GM19324 (cell line): ENCODE measurements at regions not wholly inside any gene's neighbourhood (a gene's known extent, or its start where the extent isn't known, plus 50 kb on each side); places are given as distances from the start of the nearest gene placed in this dataset.
"Not testable (repeated sequence)": the region's sequence is repeated elsewhere in the genome, so short reads cannot be mapped to it uniquely, and the experiment has no call there.

Experiments
- ATAC-seq: cut with Tn5 transposase; IDR thresholded peaks from one replicate; pipeline ENCODE4 v1.9.1; 2021; ENCODE audit warnings: mild to moderate bottlenecking, moderate library complexity; ENCODE audit not compliant: unreplicated experiment, low FRiP score

DNA sequence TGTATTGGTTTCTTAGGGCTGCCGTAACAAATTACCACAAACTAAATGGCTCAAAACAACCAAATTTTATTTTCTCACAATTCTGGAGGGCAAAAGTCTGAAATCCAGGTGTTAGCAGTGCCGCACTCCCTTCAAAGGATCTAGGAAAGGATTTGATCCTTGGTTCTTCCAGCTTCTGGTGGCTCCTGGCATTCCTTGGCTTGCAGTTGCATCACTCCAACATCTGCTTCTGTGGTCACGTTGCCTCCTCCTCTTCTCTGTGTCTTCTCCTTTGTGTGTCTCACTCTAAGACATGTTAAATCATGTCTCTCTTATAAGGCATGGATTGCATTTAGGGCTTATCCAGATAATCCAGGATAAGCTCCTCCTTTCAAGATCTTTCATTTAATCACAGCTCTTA is 262.2 kb downstream of the MEX3B start:
- no peak for ATAC-seq

DNA sequence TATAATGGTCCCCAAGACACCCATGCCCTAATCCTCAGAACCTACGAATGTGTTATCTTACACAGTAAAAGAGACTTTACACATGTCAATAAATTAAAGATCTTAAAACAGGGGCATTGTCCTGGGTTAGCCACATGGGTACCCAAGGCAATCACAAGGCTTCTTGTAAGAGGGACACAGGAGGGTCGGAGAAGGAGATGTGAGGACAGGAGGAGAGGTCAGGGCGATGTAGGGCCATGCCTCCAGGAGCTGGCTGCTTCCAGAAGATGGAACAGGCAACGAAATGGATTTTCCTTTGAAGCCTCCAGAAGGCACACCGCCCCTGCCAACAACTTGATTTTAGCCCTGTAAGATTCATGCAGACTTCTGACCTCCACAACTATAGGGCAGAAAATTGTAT is 262.7 kb downstream of the MEX3B start:
- no peak for ATAC-seq

DNA sequence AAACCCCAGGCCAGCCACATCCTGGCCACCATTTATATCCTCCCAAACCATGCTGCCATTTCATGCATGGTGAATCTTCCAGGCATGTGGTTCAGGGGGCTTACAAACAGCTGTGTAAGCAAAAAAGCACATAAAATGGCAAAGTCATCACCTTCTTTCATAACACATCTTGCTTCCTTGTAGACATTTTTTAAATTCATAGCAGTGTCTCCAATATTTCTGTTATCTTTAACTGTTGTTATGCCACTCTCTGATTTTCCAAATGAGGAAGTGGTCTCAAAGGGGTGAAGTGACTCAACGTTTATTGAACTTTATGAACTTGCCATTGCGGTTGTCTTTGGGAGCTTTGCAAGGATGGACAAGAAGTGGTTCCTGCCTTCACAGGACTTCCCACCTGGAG is 264.4 kb downstream of the MEX3B start:
- ATAC-seq, result no peak

DNA sequence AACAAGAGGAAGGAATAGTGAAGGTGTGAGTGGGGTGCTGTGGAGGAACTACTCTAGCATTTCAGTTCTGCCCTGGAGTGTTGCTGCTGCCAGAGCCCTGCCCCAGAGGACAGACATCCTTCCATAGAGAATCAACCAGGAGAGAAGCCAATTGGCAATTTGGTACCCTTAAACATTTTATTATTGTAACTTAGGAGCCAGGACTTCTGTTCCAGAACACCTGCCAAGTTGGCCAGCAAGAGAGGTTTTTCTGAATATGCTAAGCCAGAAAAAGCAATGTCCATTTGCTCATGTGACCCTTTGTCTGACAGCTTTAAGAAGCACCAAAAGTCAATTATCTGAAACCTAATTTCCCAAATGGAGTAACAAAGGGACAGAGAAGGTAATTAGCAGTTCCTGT is 264.9 kb downstream of the MEX3B start:
- ATAC-seq, result no peak

DNA sequence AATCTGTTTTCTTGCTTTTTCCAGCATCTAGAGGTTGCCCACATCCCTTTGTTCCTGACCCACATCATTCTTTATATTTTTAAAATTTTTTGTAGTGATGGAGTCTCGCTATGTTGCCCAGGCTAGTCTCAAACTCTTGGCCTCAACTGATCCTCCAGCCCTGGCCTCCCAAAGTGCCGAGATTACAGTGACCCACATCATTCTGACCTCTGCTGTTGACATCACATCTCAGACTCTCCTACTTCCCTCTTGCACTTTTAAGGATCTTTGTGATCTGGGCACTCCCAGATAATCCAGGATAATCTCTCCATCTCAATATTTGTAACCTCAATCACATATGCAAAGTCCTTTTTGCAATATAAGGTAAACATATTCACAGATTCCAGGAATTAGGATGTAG is 266.6 kb downstream of the MEX3B start:
- no peak for ATAC-seq

DNA sequence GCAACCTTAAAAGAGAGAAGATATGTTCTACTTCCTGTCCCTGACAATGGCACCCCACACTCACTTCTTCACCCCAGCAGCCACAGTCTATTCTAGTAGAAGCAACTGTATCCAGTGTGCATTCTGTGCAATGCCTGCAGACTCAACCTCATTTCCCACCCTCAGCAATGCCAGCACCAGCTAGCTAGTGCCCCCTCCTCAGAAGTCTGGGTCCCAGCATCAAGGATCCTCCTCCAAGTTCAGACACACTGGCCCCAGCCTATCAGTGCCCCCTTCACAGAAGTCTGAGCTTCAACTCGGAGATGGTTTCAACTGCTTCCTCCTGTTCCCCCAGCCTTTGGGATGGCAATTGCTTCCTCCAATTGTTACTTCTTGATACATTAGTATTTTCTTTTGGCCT is 268.3 kb downstream of the MEX3B start:
- ATAC-seq, result no peak

DNA sequence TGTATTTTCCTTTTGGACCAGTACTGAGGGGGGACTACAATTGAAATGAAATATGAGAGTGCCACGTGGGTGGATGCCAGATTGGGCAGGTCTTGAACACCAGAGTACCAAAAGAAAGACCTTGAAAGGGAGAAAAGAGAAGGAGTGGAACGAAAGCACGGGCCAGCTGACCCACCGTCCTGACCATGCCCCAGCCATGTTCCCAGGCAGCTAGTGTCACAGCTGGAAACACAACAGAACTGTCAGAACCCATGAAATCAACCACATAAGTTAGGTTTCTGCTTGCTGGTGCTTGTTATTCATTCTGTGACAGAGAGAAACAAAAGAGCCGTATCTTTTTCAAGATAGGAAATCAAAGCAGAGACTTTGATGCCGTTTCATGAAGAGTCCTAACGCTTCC is 268.8 kb downstream of the MEX3B start:
- no peak for ATAC-seq

DNA sequence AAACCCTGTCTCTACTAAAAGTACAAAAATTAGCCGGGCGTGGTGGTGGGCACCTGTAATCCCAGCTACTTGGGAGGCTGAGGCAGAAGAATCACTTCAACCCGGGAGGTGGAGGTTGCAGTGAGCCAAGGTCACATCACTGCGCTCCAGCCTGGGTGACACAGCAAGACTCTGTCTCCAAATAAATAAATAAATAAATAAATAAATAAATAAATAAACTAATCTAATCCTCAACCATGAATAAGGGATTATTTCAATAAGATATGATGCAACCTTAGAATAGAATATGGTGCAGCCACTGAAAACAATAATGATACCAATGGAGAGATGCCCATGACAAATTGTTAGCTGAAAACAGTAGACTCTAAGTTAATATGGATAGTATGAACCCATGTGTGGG is 270.0 kb downstream of the MEX3B start:
- not testable (repeated sequence) for ATAC-seq

DNA sequence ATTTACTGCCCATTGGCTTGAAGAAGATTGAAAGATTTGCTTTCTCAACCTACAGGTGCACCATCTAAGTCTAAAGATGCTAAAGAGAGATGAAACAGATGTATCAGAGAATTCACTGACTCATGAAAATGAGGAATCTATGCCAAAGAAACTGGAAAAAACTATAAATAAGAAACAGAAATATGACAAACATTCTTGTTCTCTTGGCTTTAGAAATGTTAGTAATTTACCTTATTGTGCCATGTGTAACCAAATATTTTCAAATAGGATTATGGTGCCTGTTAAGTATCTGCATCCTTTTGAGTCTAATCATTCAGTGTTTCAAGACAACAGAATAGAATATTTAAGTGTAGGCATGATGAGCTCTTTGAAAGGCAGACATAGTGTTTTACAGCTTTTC is 271.5 kb downstream of the MEX3B start:
- ATAC-seq, result no peak

DNA sequence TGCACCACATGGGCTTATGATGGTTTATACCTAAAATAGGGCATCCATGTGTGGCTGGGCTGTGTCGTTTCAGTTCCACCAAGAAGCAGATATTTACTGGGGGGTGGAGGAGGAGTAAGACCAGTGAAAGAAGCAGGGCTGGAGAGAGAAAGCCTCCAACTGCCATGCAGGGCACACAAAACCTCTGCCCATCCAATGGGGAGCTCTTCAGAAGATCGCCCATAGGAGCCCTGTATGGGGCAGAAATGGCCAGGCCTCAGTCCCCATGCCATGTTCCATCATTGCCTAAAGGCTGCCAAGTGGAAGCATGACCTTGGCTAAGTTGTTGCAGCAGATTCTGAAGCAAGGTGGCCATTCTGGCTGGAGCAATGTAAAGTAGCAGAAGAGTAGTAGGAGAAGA is 277.0 kb downstream of the MEX3B start:
- ATAC-seq, result no peak

DNA sequence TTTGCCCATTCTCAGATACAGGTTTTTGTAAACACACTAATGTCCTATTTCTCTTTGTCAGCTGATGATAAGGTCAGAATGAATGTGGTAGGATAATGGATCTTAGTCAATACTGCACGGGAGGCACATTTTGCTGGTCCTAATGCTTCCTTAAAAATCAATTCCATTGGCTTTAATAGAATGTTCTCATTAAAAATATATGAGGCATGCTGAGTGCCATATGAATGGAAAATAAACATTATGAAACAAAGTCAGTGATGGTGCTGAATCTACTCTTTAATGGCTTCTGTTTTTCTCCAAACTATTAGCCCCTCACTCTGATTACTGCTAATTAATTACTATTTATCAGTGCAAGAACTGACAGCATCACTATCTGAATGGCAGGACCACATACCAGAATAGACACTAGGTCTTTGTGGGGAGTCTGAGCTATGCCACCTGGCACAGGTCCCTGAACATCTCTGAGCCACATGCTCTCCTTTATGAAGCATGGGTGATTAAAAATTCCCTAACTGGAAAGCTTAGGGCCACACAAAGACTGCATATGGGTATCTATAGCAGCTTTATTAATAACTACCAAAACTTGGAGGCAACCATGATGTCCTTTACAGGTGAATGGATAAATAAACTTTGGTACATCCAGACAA is 278.9 kb downstream of the MEX3B start:
- no peak for ATAC-seq

DNA sequence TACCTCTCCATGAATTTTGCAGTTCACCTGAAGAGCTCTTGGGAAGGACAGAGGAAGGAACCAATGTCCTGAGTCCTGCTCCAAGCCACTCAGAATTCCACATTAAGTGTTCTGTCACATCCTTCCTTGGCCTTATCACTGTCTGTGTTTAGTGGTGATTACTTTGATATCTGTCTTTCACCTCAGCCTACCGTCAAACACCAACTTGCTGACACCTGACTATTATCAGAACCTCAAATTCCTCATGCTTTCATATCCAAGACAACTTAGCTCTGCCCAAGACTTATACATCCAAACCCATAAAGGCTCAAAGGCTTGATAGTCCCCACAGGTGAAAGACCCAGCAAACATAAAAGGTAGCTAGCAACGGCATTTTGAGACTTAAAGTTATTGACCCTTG is 280.0 kb downstream of the MEX3B start:
- no peak for ATAC-seq

DNA sequence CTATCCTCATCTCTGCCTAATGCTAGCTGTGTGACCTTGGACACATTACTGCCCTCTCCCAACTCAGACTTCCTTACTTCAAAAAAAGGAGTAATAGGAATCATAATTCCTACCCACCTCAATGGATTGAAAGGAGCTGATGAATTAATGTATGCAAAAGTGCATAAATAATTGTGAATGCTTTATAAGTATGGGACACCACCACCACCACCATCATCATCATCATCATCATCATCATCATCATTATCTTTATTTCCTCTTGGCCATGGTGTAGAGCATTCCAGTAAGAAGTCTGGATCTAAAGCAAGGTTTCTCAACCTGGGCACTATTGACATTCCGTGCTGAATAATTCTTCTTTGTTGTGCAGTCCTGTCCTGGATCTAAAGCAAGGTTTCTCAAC is 282.5 kb downstream of the MEX3B start:
- no peak for ATAC-seq

DNA sequence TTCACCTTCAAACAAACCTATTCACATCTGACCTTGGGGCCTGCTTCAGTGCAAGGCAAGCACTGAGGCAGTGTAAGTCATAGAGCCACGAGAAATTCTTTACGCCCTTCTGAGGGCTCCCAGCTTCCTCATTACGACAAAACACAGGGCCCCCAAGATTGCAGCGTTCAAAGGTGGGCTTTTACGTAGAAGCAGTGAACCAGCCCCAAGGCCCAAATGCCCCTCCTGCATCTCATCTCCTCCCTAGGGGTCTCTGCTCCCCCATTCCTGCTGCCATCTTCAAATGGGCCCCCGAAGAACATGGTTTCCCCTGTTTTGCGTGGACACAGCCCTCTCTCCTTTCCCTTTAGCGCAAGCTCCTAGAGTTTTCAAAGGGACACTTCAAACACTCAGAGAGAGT is 285.1 kb downstream of the MEX3B start:
- no peak for ATAC-seq

DNA sequence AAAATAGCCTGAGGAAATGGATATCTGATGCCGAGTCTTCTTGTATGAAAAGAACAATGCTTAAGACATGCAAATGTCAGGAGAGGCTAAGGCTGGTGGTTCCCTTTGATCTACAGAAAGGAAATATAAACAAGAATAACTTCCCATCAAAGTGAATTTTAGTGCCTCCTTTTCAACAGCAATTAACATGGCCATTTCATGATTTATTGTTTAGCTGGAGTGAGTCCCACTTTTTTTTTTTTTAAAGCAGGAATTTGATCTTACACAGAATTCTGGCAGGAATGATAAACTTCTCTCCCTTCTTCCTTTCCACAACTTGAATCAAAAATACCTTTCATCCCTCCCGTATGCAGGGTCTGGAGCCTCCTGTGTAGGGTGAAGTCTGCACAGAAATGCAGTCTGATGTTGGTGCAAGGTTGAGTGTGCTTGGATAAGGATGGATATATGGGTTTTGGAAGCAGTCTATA is 287.0 kb downstream of the MEX3B start:
- ATAC-seq, result no peak

DNA sequence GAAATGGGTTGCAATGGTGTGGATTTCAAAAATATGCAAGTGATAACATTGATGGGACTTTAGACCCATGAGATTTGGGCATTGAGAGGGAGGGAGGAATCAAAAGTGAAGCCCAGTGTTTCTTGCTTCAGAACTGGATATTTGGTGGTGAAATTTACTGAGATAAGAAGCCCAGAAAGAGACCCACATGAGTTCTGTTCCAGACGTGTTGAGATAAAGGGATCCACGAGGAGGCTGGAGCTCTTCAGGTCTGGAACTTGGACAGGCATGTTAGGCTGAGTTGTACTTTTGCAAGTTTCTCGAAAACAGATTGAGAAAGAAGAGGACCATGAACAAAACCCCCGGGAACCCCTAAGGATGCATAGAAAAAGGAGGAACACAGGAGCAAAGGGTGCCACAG is 290.2 kb downstream of the MEX3B start:
- no peak for ATAC-seq

DNA sequence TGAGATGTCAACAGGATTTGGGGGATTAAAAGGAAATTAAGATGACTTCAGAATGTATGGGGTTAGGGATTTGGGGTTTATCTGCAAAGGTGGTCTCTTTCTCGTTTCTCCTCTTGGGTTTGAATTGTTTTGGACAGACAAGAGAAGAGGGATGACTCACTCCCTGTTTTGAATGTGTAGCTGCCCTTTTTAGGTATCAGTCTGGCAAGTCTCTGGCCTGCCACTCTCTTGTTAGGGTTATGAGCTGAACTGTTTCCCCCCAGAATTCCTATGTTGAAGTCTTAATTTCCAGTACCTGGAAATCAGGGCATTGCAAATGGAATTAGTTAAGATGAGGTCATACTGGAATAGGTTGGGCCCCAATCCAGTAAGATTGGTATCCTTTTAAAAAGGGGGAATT is 291.7 kb downstream of the MEX3B start:
- no peak for ATAC-seq

DNA sequence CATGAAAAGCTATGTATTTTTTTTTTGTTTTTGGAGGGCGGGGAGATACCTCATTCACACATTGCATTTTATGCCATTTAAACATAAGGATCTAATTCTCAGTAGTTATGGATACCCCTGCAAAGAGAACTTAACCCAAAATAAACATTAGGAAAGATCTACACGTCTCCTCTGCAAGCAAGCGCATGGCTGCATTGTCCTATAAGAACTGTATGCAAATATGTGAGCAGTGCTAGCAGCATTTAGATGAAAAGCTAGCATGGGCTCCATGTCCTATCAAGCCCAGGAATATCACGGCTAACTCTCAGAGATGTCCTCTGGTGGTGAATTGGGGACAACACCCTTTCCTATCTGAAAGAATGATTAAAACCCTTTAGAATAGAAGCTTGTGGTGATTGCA is 292.8 kb downstream of the MEX3B start:
- ATAC-seq, result no peak

DNA sequence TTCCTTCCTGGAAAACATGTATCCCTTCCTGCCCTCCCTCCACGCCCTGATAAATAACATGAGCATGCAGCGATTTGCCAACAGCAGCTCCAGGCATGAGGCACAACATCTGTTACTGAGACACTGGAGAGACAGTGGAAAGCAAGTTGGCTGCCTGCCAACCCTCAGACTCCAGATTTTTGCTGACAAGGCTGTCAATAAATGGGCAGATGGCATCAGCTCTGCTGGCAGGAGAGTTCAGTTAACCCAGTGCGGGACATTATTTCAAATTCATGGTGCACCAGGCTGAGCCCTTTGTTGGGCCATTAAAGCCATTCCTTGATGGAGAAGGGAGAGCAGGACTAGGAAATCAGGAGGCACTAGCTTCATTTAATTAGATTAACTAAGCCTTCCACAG is 293.3 kb downstream of the MEX3B start:
- no peak for ATAC-seq

DNA sequence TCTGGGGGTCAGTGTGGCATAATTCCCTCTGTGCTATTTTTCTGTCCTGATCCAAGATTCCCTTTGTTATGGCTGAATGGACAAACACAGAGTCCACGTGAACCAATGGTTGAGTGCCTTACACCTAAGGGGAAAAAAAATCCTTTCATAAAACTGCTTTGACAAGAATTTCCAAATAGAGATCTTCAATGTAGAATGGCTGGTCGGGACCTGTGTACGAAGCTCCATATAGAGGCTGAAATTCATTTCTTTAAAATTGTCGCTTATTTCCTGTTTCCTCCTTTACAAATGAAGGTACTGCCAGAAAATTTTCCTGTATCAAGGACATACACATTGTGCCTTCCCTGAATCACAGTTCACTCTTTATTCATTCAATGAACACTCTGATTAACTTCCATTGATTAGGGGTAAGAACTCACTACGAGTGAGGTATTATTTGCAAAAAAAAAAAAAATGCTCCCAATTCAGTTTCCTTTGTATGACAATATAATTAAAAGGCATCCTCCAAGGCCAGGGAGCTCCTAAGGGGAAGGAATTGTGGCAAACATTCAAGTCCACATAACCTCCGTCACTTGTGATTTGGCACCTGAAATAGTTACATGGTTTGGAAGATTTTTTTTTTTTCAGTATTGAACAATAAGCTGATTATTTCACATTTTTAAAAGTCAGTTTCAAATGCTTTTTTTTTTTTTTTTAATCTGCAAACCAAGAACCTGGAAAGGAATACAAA is 293.8 kb downstream of the MEX3B start:
- ATAC-seq, result no peak

DNA sequence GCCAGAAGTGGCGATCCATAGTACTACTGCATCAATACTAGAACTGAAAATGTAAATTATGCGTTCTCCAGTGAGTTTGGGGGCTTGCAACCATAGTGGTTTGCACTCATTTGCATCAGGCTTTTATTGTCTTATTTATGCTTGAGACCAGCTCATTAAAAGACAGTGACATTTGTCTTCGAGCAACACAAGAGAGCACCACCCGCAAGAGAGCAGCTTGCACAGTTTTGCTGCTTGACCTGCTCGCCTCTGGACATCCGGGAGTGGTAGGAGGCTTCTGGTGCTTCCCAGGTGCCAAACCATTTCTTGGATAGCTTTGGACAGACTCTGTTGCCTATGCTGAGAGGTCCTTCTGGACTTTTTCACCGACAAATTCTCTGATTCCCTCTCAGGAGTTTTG is 294.6 kb downstream of the MEX3B start:
- ATAC-seq, result no peak

DNA sequence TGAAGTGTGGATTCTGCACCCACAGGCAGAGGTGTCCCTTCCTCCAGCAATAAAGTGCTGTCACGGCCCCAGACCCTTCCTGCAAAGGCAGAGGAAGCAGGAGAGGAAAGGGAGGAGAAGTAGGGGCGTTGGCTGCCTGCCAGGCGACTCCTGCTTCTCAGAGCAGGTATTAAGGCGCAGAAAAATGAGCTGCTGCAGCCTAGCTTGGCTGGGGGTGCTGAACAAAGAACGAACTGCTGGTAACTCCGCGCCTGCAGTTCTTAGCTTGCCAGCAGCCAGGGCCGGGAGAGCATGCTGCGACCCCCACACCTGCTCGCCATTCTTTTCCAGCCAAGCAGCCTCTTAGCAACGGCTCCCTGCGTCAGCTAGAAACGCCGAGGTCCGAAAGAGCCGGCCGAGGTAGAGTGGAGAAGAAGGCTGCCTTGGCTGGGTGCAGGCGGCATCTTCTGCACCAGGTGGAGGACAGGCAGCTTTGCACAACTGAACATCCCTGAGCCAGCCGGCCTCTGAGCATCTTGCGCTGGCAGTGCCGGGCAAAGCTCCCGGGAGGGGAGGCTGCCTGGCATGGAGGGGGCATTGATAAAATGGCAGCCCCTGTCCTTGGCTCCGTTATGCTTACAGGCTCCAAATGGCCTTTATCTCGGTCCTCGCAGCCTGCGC is 296.0 kb downstream of the MEX3B start:
- ATAC-seq, result no peak
